ENCODE measurements at regions not wholly inside any gene's neighbourhood (a gene's known extent, or its start where the extent isn't known, plus 50 kb on each side); places are given as distances from the start of the nearest gene placed in this dataset.

DNA sequence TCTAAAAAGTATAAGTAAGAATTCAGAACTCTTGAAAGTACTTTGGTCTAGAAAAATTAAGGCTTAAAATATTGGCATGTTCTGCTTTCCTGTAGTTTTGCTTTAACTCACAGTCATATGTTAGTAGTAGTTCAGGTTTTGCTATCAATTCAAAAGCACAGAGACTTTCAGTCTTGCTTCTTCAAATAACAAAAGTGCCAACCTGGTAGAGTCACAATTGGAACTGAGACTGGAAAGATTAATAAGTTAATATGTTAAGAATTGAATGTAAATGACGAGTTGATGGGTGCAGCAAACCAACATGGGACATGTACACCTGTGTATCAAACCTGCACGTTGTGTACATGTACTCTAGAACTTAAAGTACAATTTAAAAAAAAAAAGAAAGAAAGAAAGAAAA is 822.3 kb downstream of the MTRR start:
- Histone ChIP-seq H3K4me3 (ENCODE audit: low read depth in 2 of 2, low read length in 1 of 2) (no peak overlapping the region), H3K9me2 (no peaks in the 10 kb centered on the region), H4K20me1 (ENCODE audit: insufficient read depth) (no peaks in the 10 kb centered on the region), H2AFZ (ENCODE audit: low read depth) (no peak overlapping the region), H3K9me3 (no peaks in the 10 kb centered on the region), H3K27ac (ENCODE audit: low read depth in 2 of 2, low read length in 1 of 2) (no peak overlapping the region), H3K9ac (no peak overlapping the region), H3K36me3 (replicated peaks in 1 of 2; ENCODE audit: control insufficient read depth in 1 of 2, insufficient read depth in 2 of 2, low read length in 1 of 2) (no peaks in the 10 kb centered on the region), H3K27me3 (ENCODE audit: insufficient read depth) (no peaks in the 10 kb centered on the region), H3F3A (replicated peaks; ENCODE audit: insufficient read depth) (no peaks in the 10 kb centered on the region), H3K79me2 (ENCODE audit: insufficient read depth) (no peaks in the 10 kb centered on the region), H3K4me2 (no peak overlapping the region), H3K4me1 (ENCODE audit: control insufficient read depth in 1 of 2, insufficient read depth in 2 of 2, low read depth in 1 of 2, low read length in 1 of 2) (no peaks in the 10 kb centered on the region)
- DNase-seq = no peak
- CTCF ChIA-PET = no interaction called here
- TF ChIP-seq POLR2AphosphoS5 (IDR thresholded peaks at IDR 0.05; ENCODE audit: low read depth, low read length) = no peak
- TF ChIP-seq, protein P1, sequence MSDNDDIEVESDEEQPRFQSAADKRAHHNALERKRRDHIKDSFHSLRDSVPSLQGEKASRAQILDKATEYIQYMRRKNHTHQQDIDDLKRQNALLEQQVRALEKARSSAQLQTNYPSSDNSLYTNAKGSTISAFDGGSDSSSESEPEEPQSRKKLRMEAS (IDR thresholded peaks at IDR 0.05; ENCODE audit: low read depth) = no peak
- TF ChIP-seq SIN3A (IDR thresholded peaks at IDR 0.05; ENCODE audit: borderline replicate concordance, low read depth, low read length) = no peak
- TF ChIP-seq TCF12 (IDR thresholded peaks at IDR 0.05) = no peak
- no peak for TF ChIP-seq FOXJ3 (CRISPR knock-in tag; IDR thresholded peaks at IDR 0.05)
- 3% methylated on average over 2 of the region's 2 CpGs for WGBS (ENCODE audit: low lambda C conversion rate)
- POLR2A ChIA-PET = no interaction called here

DNA sequence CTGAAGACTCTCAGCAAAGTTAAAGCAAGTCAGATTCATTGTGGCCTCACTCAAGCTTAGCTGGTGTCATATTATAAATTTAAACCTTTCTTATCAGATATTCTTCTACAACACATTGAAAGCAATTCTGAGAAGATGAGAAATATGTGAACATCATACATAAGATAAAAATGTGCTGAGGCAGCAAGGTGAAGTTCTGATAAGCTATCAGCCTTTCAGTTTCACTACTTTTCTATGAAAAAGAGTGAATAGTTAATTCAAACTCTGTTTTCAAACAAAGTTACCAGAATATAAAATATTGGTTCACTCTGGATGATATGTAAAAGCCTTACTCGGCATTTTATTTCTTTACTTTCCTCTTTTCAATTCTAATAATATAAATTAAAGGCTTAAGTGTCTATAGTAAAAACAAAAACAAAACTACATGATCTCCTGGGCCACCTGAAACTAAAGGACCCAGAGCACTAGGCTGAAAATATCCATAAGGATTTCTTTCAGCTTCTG is 824.4 kb downstream of the MTRR start:
- no peak overlapping the region for H3K4me2 ChIP-seq
- H3K4me1 ChIP-seq (ENCODE audit: control insufficient read depth in 1 of 2, insufficient read depth in 2 of 2, low read depth in 1 of 2, low read length in 1 of 2) = no peaks in the 10 kb centered on the region
- no peaks in the 10 kb centered on the region for H3K9me3 ChIP-seq
- H3K36me3 ChIP-seq (replicated peaks in 1 of 2; ENCODE audit: control insufficient read depth in 1 of 2, insufficient read depth in 2 of 2, low read length in 1 of 2) = no peaks in the 10 kb centered on the region
- H3F3A ChIP-seq (replicated peaks; ENCODE audit: insufficient read depth) = no peaks in the 10 kb centered on the region
- H2AFZ ChIP-seq (ENCODE audit: low read depth) = no peak overlapping the region
- no peak overlapping the region for H3K4me3 ChIP-seq (ENCODE audit: low read depth in 2 of 2, low read length in 1 of 2)
- ChIA-PET CTCF (interaction anchor here (1.3 kb wide), 1 partner anchor 8 kb away, joined by 4 read pairs; no protein-coding TSS in a partner anchor), POLR2A (no interaction called here)
- no peaks in the 10 kb centered on the region for H3K27me3 ChIP-seq (ENCODE audit: insufficient read depth)
- no peak overlapping the region for H3K27ac ChIP-seq (ENCODE audit: low read depth in 2 of 2, low read length in 1 of 2)
- H4K20me1 ChIP-seq (ENCODE audit: insufficient read depth) = no peaks in the 10 kb centered on the region
- DNase-seq = no peak
- TF ChIP-seq TCF12 (IDR thresholded peaks at IDR 0.05) = no peak
- no peak for TF ChIP-seq GABPA (IDR thresholded peaks at IDR 0.05; ENCODE audit: low read depth)
- no peak for TF ChIP-seq YY1 (IDR thresholded peaks at IDR 0.05; ENCODE audit: low read depth)
- TF ChIP-seq MXI1 (IDR thresholded peaks at IDR 0.05; ENCODE audit: low read depth, low read length) = no peak
- TF ChIP-seq NRF1 (IDR thresholded peaks at IDR 0.05; ENCODE audit: low read depth, low read length) = no peak
- no peak for TF ChIP-seq ELF1 (IDR thresholded peaks at IDR 0.05)
- no peak for TF ChIP-seq TAF1 (IDR thresholded peaks at IDR 0.05; ENCODE audit: borderline replicate concordance, low read depth, low read length)
- TF ChIP-seq, protein P2, sequence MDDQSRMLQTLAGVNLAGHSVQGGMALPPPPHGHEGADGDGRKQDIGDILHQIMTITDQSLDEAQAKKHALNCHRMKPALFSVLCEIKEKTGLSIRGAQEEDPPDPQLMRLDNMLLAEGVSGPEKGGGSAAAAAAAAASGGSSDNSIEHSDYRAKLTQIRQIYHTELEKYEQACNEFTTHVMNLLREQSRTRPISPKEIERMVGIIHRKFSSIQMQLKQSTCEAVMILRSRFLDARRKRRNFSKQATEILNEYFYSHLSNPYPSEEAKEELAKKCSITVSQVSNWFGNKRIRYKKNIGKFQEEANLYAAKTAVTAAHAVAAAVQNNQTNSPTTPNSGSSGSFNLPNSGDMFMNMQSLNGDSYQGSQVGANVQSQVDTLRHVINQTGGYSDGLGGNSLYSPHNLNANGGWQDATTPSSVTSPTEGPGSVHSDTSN (IDR thresholded peaks at IDR 0.05) = no peak
- TF ChIP-seq FOSL2 (IDR thresholded peaks at IDR 0.05; ENCODE audit: borderline replicate concordance, low read depth) = no peak
- no peak for TF ChIP-seq POLR2AphosphoS5 (IDR thresholded peaks at IDR 0.05; ENCODE audit: low read depth, low read length)
- no peak for TF ChIP-seq TEAD4 (IDR thresholded peaks at IDR 0.05; ENCODE audit: borderline replicate concordance, insufficient read depth)
- TF ChIP-seq, protein P3, sequence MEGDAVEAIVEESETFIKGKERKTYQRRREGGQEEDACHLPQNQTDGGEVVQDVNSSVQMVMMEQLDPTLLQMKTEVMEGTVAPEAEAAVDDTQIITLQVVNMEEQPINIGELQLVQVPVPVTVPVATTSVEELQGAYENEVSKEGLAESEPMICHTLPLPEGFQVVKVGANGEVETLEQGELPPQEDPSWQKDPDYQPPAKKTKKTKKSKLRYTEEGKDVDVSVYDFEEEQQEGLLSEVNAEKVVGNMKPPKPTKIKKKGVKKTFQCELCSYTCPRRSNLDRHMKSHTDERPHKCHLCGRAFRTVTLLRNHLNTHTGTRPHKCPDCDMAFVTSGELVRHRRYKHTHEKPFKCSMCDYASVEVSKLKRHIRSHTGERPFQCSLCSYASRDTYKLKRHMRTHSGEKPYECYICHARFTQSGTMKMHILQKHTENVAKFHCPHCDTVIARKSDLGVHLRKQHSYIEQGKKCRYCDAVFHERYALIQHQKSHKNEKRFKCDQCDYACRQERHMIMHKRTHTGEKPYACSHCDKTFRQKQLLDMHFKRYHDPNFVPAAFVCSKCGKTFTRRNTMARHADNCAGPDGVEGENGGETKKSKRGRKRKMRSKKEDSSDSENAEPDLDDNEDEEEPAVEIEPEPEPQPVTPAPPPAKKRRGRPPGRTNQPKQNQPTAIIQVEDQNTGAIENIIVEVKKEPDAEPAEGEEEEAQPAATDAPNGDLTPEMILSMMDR (IDR thresholded peaks at IDR 0.05) = no peak
- TF ChIP-seq RAD21 (IDR thresholded peaks at IDR 0.05; ENCODE audit: low read length) = no peak
- no peak for TF ChIP-seq MEF2A (IDR thresholded peaks at IDR 0.05; ENCODE audit: borderline replicate concordance, low read depth)
- no peak for TF ChIP-seq EZH2phosphoT487 (IDR thresholded peaks at IDR 0.05; ENCODE audit: borderline replicate concordance, low read depth)
- no peak for TF ChIP-seq EP300 (IDR thresholded peaks at IDR 0.05; ENCODE audit: borderline replicate concordance in 1 of 2, low read depth in 1 of 2, low read length in 1 of 2)
- TF ChIP-seq GATA2 (CRISPR knock-in tag; IDR thresholded peaks at IDR 0.05) = no peak
- H3K79me2 ChIP-seq (ENCODE audit: insufficient read depth) = no peaks in the 10 kb centered on the region
- 15% methylated on average over 1 of the region's 1 CpG for WGBS (ENCODE audit: low lambda C conversion rate)
- H3K9ac ChIP-seq = no peak overlapping the region
- H3K9me2 ChIP-seq = no peaks in the 10 kb centered on the region

All from SK-N-SH (cell line).